A549 (cell line): ENCODE measurements at regions not wholly inside any gene's neighbourhood (a gene's known extent, or its start where the extent isn't known, plus 50 kb on each side); places are given as distances from the start of the nearest gene placed in this dataset.

Source experiments
- ATAC-seq, 2 experiments: fragments of 200-7000 bp in 1 of 2; fragments of >200 bp in 1 of 2; cut with Nextera tagmentation in 1 of 2; cut with Tn5 transposase in 1 of 2; 3 replicates each; pipeline versions ENCODE4 v1.8.0 to v1.9.1; 2018 to 2020; ENCODE audit warnings: mild to moderate bottlenecking in 1 of 2, moderate library complexity in 1 of 2
- CTCF ChIA-PET: fragments of 300-600 bp; sonication (Branson Sonifier 250); formaldehyde crosslinking; extraction: SDS; loops from one replicate; lab custom pipeline; 2021; ENCODE audit warnings: antibody characterized with exemption, inconsistent platforms; lab: Yijun Ruan, JAX
- POLR2A ChIA-PET: fragments of 350-600 bp; formaldehyde crosslinking; extraction: SDS; loops from one replicate; lab custom pipeline; 2021; ENCODE audit warnings: antibody characterized with exemption, inconsistent platforms; lab: Yijun Ruan, JAX
- DNase-seq, 2 experiments: peaks; one replicate each; pipeline versions ENCODE4 v3.0.0 to v3.0.0-alpha.2; 2011 to 2016; ENCODE audit warnings: low read depth in 1 of 2, low spot score in 1 of 2
- FAIRE-seq: peaks from 2 replicates; lab custom pipeline; 2011; peaks lifted over from hg19 to GRCh38; lab: Jason Lieb, UNC
- H3K27ac ChIP-seq, 2 experiments: fragments of >200 bp; sonication (Bioruptor Twin); formaldehyde crosslinking; 3 replicates each; pipeline ENCODE4 v1.5.1; 2016 to 2017
- H3K4me1 ChIP-seq: fragments of >200 bp; sonication (Bioruptor Twin); formaldehyde crosslinking; 3 replicates; pipeline ENCODE4 v1.6.1; 2016
- H3K4me2 ChIP-seq: fragments of >200 bp; sonication (Bioruptor Twin); formaldehyde crosslinking; 3 replicates; pipeline ENCODE4 v1.6.1; 2016
- H3K4me3 ChIP-seq: fragments of >200 bp; sonication (Bioruptor Twin); formaldehyde crosslinking; 3 replicates; pipeline ENCODE4 v1.5.1; 2016
- H3K9me3 ChIP-seq: fragments of >200 bp; sonication (Bioruptor Twin); formaldehyde crosslinking; 3 replicates; pipeline ENCODE4 v1.6.1; 2016
- CHD4 ChIP-seq: fragments of 200-600 bp; sonication (generic); IDR thresholded peaks from 2 replicates; pipeline ENCODE4 v1.6.1; 2016; ENCODE audit warnings: antibody characterized with exemption, mild to moderate bottlenecking, borderline replicate concordance
- EHMT2 ChIP-seq: fragments of 200-600 bp; sonication (generic); IDR thresholded peaks from 2 replicates; pipeline ENCODE4 v1.6.1; 2016; ENCODE audit warnings: antibody characterized with exemption, low read depth, mild to moderate bottlenecking, moderate library complexity
- EP300 ChIP-seq, 2 experiments: fragments of >200 bp; sonication (Bioruptor Twin); formaldehyde crosslinking; IDR thresholded peaks; 2 replicates in 1 of 2; 3 replicates in 1 of 2; pipeline ENCODE4 v1.6.1; 2016 to 2017
- HEYL ChIP-seq: fragments of 250-450 bp; sonication (Bioruptor Pico); IDR thresholded peaks from 2 replicates; pipeline ENCODE4 v1.8.0; 2021; ENCODE audit warnings: mild to moderate bottlenecking, moderate library complexity
- HOXA7 ChIP-seq: fragments of 250-450 bp; sonication (Bioruptor Pico); IDR thresholded peaks from 2 replicates; pipeline ENCODE4 v1.5.0; 2020; ENCODE audit warnings: mild to moderate bottlenecking, moderate library complexity
- NPAS2 ChIP-seq: fragments of 250-450 bp; sonication (Bioruptor Pico); IDR thresholded peaks from 2 replicates; pipeline ENCODE4 v1.8.0; 2022; ENCODE audit warnings: mild to moderate bottlenecking, moderate library complexity, borderline replicate concordance
- NR3C1 ChIP-seq: fragments of >200 bp; sonication (Bioruptor Twin); formaldehyde crosslinking; IDR thresholded peaks from 3 replicates; pipeline ENCODE4 v1.6.1; 2017
- POLR2A ChIP-seq: IDR thresholded peaks from 2 replicates; pipeline ENCODE4 v1.6.1; 2012; ENCODE audit warnings: mild to moderate bottlenecking, low read length
- RFX5 ChIP-seq: fragments of 450-650 bp; IDR thresholded peaks from 2 replicates; pipeline ENCODE4 v1.7.1; 2014; ENCODE audit warnings: antibody characterized with exemption, mild to moderate bottlenecking, moderate library complexity
- SREBF2 ChIP-seq: fragments of 450-650 bp; IDR thresholded peaks from 2 replicates; pipeline ENCODE4 v1.6.1; 2014; ENCODE audit warnings: mild to moderate bottlenecking, moderate library complexity
- ZNF302 ChIP-seq: fragments of 250-450 bp; sonication (Bioruptor Pico); IDR thresholded peaks from 2 replicates; pipeline ENCODE4 v1.9.0; 2021; ENCODE audit warnings: inconsistent platforms, mild to moderate bottlenecking, moderate library complexity
- ZSCAN20 ChIP-seq: fragments of 250-450 bp; sonication (Bioruptor Pico); IDR thresholded peaks from 2 replicates; pipeline ENCODE4 v1.8.0; 2022; ENCODE audit warnings: mild to moderate bottlenecking, moderate library complexity
- WGBS: methylation state at CpG from one replicate; pipeline ENCODE4 v1.1.6; 2017; ENCODE audit errors: missing lambda C conversion rate; 5-methylcytosine and 5-hydroxymethylcytosine counted together
- TF ChIP-seq, protein P1 (sequence below): fragments of 250-450 bp; sonication (Bioruptor Pico); IDR thresholded peaks from 2 replicates; pipeline ENCODE4 v1.5.0; 2021; ENCODE audit warnings: mild to moderate bottlenecking, moderate library complexity, borderline replicate concordance
- TF ChIP-seq, protein P2 (sequence below): IDR thresholded peaks from 2 replicates; pipeline ENCODE4 v1.6.1; 2012
- TF ChIP-seq, protein P3 (sequence below): IDR thresholded peaks from 2 replicates; pipeline ENCODE4 v1.6.1; 2012; ENCODE audit warnings: low read depth, borderline replicate concordance

DNA sequence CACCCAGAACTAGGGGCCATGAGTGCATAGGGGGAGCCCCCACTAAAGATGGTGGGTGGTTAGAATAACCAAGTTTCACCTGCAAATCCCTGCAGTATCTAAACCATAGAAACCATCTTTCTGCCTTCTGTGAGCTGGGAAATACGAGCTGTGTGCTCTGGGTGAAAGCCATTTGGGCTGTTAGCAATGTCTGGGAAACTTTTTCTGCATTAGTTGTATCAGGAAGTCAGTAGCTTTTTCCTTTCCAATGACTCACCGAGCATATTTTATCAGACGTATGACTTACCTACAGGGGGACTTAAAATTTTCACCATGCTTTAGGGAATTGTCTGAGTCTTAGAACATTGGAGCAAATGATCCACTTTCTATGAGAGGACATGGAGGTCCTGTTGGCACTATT, 584.0 kb downstream of the QKI start:
- no peaks in the 10 kb centered on the region for H3K4me1 ChIP-seq
- H3K9me3 ChIP-seq, result no peaks in the 10 kb centered on the region
- H3K4me3 ChIP-seq, result no peak overlapping the region
- DNase-seq (no peak), ATAC-seq (no peak)
- H3K27ac ChIP-seq, result no peak overlapping the region
- TF ChIP-seq POLR2A (no peak), EP300 (IDR thresholded peaks at IDR 0.05) (no peak), ZNF302 (CRISPR knock-in tag) (no peak)
- TF ChIP-seq, all 56 proteins: peak for 0
- FAIRE-seq, result no peak
- CTCF ChIA-PET, result no interaction called here
- POLR2A ChIA-PET, result no interaction called here
- WGBS, result 36% methylated on average over 3 of the region's 3 CpGs
- H3K4me2 ChIP-seq, result no peak overlapping the region

- DNase-seq (no peak), ATAC-seq (no peak), FAIRE-seq (no peak)
- ChIA-PET POLR2A (no interaction called here), CTCF (no interaction called here)
- Histone ChIP-seq H3K4me3 (no peak overlapping the region), H3K27ac (no peak overlapping the region), H3K9me3 (no peaks in the 10 kb centered on the region), H3K4me1 (no peaks in the 10 kb centered on the region), H3K4me2 (no peak overlapping the region)
- TF ChIP-seq, protein P1, sequence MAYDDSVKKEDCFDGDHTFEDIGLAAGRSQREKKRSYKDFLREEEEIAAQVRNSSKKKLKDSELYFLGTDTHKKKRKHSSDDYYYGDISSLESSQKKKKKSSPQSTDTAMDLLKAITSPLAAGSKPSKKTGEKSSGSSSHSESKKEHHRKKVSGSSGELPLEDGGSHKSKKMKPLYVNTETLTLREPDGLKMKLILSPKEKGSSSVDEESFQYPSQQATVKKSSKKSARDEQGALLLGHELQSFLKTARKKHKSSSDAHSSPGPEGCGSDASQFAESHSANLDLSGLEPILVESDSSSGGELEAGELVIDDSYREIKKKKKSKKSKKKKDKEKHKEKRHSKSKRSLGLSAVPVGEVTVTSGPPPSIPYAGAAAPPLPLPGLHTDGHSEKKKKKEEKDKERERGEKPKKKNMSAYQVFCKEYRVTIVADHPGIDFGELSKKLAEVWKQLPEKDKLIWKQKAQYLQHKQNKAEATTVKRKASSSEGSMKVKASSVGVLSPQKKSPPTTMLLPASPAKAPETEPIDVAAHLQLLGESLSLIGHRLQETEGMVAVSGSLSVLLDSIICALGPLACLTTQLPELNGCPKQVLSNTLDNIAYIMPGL (CRISPR knock-in tag), result no peak
- no peak for TF ChIP-seq RFX5
- TF ChIP-seq CHD4, result no peak
- 10% methylated on average over 6 of the region's 6 CpGs for WGBS
Measured at GRCh38 chr6:163996491-163996890, 582.0 kb downstream of the QKI start.

DNA sequence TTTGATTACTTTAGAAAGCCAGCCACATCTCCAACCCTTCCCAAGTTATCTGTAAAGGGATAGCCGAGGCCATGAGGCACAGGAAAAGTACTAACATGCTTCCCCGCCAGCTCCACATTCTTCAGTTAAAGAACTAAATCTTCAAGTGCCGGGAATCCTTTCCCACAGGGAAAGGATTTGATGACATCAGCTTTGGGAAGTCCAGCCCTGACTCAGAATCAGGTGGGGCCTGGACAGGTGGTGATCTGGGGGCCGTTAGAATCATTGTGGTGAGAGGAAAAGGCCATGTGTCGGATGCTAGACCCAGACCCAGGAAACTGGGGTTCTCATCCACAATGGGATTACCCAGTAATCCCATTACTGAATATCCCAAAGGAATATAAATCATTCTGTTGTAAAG, 580.0 kb downstream of the QKI start:
- H3K4me2 ChIP-seq, result no peak overlapping the region
- 12% methylated on average over 5 of the region's 5 CpGs for WGBS
- no peaks in the 10 kb centered on the region for H3K4me1 ChIP-seq
- POLR2A ChIA-PET, result no interaction called here
- no peak for DNase-seq
- CTCF ChIA-PET, result no interaction called here
- H3K27ac ChIP-seq, result no peak overlapping the region
- FAIRE-seq, result no peak
- no peak overlapping the region for H3K4me3 ChIP-seq
- TF ChIP-seq ZSCAN20 (CRISPR knock-in tag) (no peak), NR3C1 (no peak)
- TF ChIP-seq, protein P2, sequence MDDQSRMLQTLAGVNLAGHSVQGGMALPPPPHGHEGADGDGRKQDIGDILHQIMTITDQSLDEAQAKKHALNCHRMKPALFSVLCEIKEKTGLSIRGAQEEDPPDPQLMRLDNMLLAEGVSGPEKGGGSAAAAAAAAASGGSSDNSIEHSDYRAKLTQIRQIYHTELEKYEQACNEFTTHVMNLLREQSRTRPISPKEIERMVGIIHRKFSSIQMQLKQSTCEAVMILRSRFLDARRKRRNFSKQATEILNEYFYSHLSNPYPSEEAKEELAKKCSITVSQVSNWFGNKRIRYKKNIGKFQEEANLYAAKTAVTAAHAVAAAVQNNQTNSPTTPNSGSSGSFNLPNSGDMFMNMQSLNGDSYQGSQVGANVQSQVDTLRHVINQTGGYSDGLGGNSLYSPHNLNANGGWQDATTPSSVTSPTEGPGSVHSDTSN, result no peak
- no peak for ATAC-seq
- H3K9me3 ChIP-seq, result no peaks in the 10 kb centered on the region

GRCh38 chr6:163992701-163993100, 578.2 kb downstream of the QKI start:
- POLR2A ChIA-PET, result no interaction called here

More at GRCh38 chr6:163992701-163993100, 578.2 kb downstream of the QKI start:
- FAIRE-seq (no peak), DNase-seq (no peak), ATAC-seq (no peak)
- no peak overlapping the region for H3K4me2 ChIP-seq
- TF ChIP-seq NPAS2 (CRISPR knock-in tag), result no peak
- TF ChIP-seq, protein P3, sequence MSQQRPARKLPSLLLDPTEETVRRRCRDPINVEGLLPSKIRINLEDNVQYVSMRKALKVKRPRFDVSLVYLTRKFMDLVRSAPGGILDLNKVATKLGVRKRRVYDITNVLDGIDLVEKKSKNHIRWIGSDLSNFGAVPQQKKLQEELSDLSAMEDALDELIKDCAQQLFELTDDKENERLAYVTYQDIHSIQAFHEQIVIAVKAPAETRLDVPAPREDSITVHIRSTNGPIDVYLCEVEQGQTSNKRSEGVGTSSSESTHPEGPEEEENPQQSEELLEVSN, result no peak
- TF ChIP-seq EHMT2, result no peak
- TF ChIP-seq, protein P1 (CRISPR knock-in tag), result no peak
- no peak for TF ChIP-seq RFX5
- TF ChIP-seq SREBF2, result no peak
- TF ChIP-seq HEYL, result no peak
- no peak for TF ChIP-seq EP300 (IDR thresholded peaks at IDR 0.05)
- TF ChIP-seq HOXA7, result no peak
- WGBS, result 33% methylated on average over 6 of the region's 6 CpGs
- CTCF ChIA-PET, result no interaction called here
- H3K4me1 ChIP-seq, result no peaks in the 10 kb centered on the region
- H3K27ac ChIP-seq, result no peak overlapping the region
- no peak overlapping the region for H3K4me3 ChIP-seq
- no peaks in the 10 kb centered on the region for H3K9me3 ChIP-seq
